H9 (cell line): ENCODE measurements at regions not wholly inside any gene's neighbourhood (a gene's known extent, or its start where the extent isn't known, plus 50 kb on each side); places are given as distances from the start of the nearest gene placed in this dataset.

Experiments used
- DNase-seq: peaks from one replicate; pipeline ENCODE4 v3.0.0-alpha.2; 2017
- H2AFZ ChIP-seq: one replicate; pipeline ENCODE4 v1.6.1; 2013; ENCODE audit warnings: mild to moderate bottlenecking, low read length, control low read depth, moderate library complexity
- H2AK5ac ChIP-seq: 2 replicates; pipeline ENCODE4 v1.6.1; 2013; ENCODE audit warnings: low read length, control low read depth, mixed read lengths; ENCODE audit not compliant: insufficient read length
- H2BK120ac ChIP-seq: one replicate; pipeline ENCODE4 v1.6.1; 2013; ENCODE audit warnings: low read depth, mild to moderate bottlenecking, low read length, control low read depth, inconsistent platforms; ENCODE audit not compliant: poor library complexity, severe bottlenecking
- H2BK12ac ChIP-seq: 2 replicates; pipeline ENCODE4 v1.6.1; 2013; ENCODE audit warnings: low read length, control low read depth, mixed read lengths, low read depth; ENCODE audit not compliant: insufficient read length
- H2BK15ac ChIP-seq: 2 replicates; pipeline ENCODE4 v1.6.1; 2013; ENCODE audit warnings: low read depth, low read length, control low read depth
- H2BK20ac ChIP-seq: one replicate; pipeline ENCODE4 v1.6.1; 2013; ENCODE audit warnings: low read depth, mild to moderate bottlenecking, low read length, control low read depth, inconsistent platforms; ENCODE audit not compliant: poor library complexity, severe bottlenecking
- H2BK5ac ChIP-seq: 2 replicates; pipeline ENCODE4 v1.6.1; 2013; ENCODE audit warnings: low read length, control low read depth, mixed read lengths; ENCODE audit not compliant: insufficient read length
- H3K14ac ChIP-seq: 2 replicates; pipeline ENCODE4 v1.6.1; 2013; ENCODE audit warnings: low read length, control low read depth; ENCODE audit not compliant: insufficient read depth
- H3K18ac ChIP-seq: 2 replicates; pipeline ENCODE4 v1.6.1; 2013; ENCODE audit warnings: low read depth, mild to moderate bottlenecking, mixed read lengths, low read length, control low read depth; ENCODE audit not compliant: insufficient read length
- H3K23ac ChIP-seq: 2 replicates; pipeline ENCODE4 v1.6.1; 2013; ENCODE audit warnings: low read length, control low read depth, mixed read lengths, low read depth; ENCODE audit not compliant: insufficient read length
- H3K23me2 ChIP-seq: 2 replicates; pipeline ENCODE4 v1.6.1; 2013; ENCODE audit warnings: low read depth, mild to moderate bottlenecking, mixed read lengths, low read length, control low read depth; ENCODE audit not compliant: insufficient read length, poor library complexity, severe bottlenecking
- H3K27ac ChIP-seq: 2 replicates; pipeline ENCODE4 v1.5.1; 2013; ENCODE audit warnings: low read length, control low read depth, mixed read lengths, low read depth; ENCODE audit not compliant: insufficient read length
- H3K27me3 ChIP-seq: 2 replicates; pipeline ENCODE4 v1.6.1; 2013; ENCODE audit warnings: low read length, control low read depth, inconsistent platforms; ENCODE audit not compliant: insufficient read depth
- H3K4ac ChIP-seq: 2 replicates; pipeline ENCODE4 v1.6.1; 2013; ENCODE audit warnings: low read depth, mild to moderate bottlenecking, control low read depth, inconsistent platforms, low read length, moderate library complexity
- H3K4me1 ChIP-seq: 2 replicates; pipeline ENCODE4 v1.6.1; 2013; ENCODE audit warnings: low read length, control low read depth, inconsistent platforms; ENCODE audit not compliant: insufficient read depth
- H3K4me2 ChIP-seq: 2 replicates; pipeline ENCODE4 v1.6.1; 2013; ENCODE audit warnings: low read length, control low read depth, mixed read lengths; ENCODE audit not compliant: insufficient read length, insufficient read depth
- H3K56ac ChIP-seq: 2 replicates; pipeline ENCODE4 v1.6.1; 2013; ENCODE audit warnings: low read depth, mild to moderate bottlenecking, mixed read lengths, low read length, control low read depth; ENCODE audit not compliant: insufficient read length
- H3K79me1 ChIP-seq: 2 replicates; pipeline ENCODE4 v1.6.1; 2013; ENCODE audit warnings: low read depth, mild to moderate bottlenecking, moderate library complexity, low read length, control low read depth, inconsistent platforms; ENCODE audit not compliant: insufficient read depth, poor library complexity, severe bottlenecking
- H3K79me2 ChIP-seq: 2 replicates; pipeline ENCODE4 v1.6.1; 2013; ENCODE audit warnings: low read length, control low read depth, inconsistent platforms; ENCODE audit not compliant: insufficient read depth
- H3K9ac ChIP-seq: 2 replicates; pipeline ENCODE4 v1.6.1; 2013; ENCODE audit warnings: low read length, control low read depth, mixed read lengths; ENCODE audit not compliant: insufficient read length; ENCODE audit errors: extremely low read depth
- H3K9me3 ChIP-seq: one replicate; pipeline ENCODE4 v1.6.1; 2013; ENCODE audit warnings: low read depth, low read length, inconsistent platforms; ENCODE audit not compliant: control insufficient read depth
- H3T11ph ChIP-seq: one replicate; pipeline ENCODE4 v1.6.1; 2013; ENCODE audit warnings: mild to moderate bottlenecking, low read length, control low read depth, inconsistent platforms
- H4K20me1 ChIP-seq: one replicate; pipeline ENCODE4 v1.6.1; 2013; ENCODE audit not compliant: control insufficient read depth, insufficient read length, insufficient read depth
- H4K5ac ChIP-seq: 2 replicates; pipeline ENCODE4 v1.6.1; 2013; ENCODE audit warnings: low read depth, mild to moderate bottlenecking, mixed read lengths, low read length, control low read depth; ENCODE audit not compliant: insufficient read length
- H4K8ac ChIP-seq: replicated peaks from 2 replicates; pipeline ENCODE4 v1.6.1; 2013; ENCODE audit warnings: low read length, control low read depth, mixed read lengths, low read depth; ENCODE audit not compliant: insufficient read length
- H4K91ac ChIP-seq: 2 replicates; pipeline ENCODE4 v1.6.1; 2013; ENCODE audit warnings: low read depth, mild to moderate bottlenecking, moderate library complexity, mixed read lengths, low read length, control low read depth; ENCODE audit not compliant: insufficient read length
- H3K27ac Mint-ChIP-seq, 3 experiments: 2 replicates in 2 of 3; 3 replicates in 1 of 3; pipeline ENCODE4 v1.8.0; 2020 to 2021; ENCODE audit warnings: mixed read lengths in 3 of 3, mild to moderate bottlenecking in 1 of 3, moderate library complexity in 1 of 3
- H3K27me3 Mint-ChIP-seq: 2 replicates; pipeline ENCODE4 v1.8.0; 2021; ENCODE audit warnings: low read depth, mild to moderate bottlenecking, moderate library complexity, mixed read lengths
- H3K36me3 Mint-ChIP-seq, 3 experiments: 2 replicates in 2 of 3; 3 replicates in 1 of 3; pipeline ENCODE4 v1.8.0; 2020 to 2021; ENCODE audit warnings: low read depth in 3 of 3, mixed read lengths in 3 of 3; ENCODE audit not compliant: insufficient read depth in 1 of 3
- H3K4me1 Mint-ChIP-seq, 2 experiments: 2 replicates each; pipeline ENCODE4 v1.8.0; 2020; ENCODE audit warnings: mixed read lengths in 2 of 2
- H3K4me3 Mint-ChIP-seq, 2 experiments: 2 replicates in 1 of 2; 3 replicates in 1 of 2; pipeline ENCODE4 v1.8.0; 2020 to 2021; ENCODE audit warnings: mild to moderate bottlenecking in 2 of 2, mixed read lengths in 2 of 2, moderate library complexity in 1 of 2
- H3K9me3 Mint-ChIP-seq, 2 experiments: 2 replicates in 1 of 2; 3 replicates in 1 of 2; pipeline ENCODE4 v1.8.0; 2020; ENCODE audit warnings: mild to moderate bottlenecking in 2 of 2, mixed read lengths in 2 of 2, moderate library complexity in 1 of 2
- WGBS: extraction: QIAGEN DNeasy Blood & Tissue Kit; methylation state at CpG from one replicate; pipeline ENCODE4 v1.1.7; 2013; ENCODE audit warnings: missing lambda C conversion rate, low lambda C conversion rate, mixed read lengths; ENCODE audit not compliant: insufficient read length; ENCODE audit errors: extremely low coverage; 5-methylcytosine and 5-hydroxymethylcytosine counted together
- TF ChIP-seq, protein P1 (sequence below): fragments of 200-600 bp; sonication (generic); conservative IDR thresholded peaks from 3 replicates; pipeline ENCODE4 v1.8.0; 2021; ENCODE audit warnings: antibody characterized with exemption, mild to moderate bottlenecking

- H3K9me3 ChIP-seq, result no peaks in the 10 kb centered on the region
- H2AFZ ChIP-seq, result no peak overlapping the region
- Mint-ChIP-seq H3K4me1 (peaks cover 14 to 17% of the 10 kb centered on the region in 2 experiments), H3K27me3 (no peaks in the 10 kb centered on the region; the same call in 1 of the 2 replicates), H3K36me3 (no peaks in the 10 kb centered on the region), H3K4me3 (no peak overlapping the region), H3K9me3 (no peaks in the 10 kb centered on the region; a peak in 1 of 5 replicates), H3K27ac (no peak overlapping the region)
- H2BK120ac ChIP-seq, result no peak overlapping the region
- no peaks in the 10 kb centered on the region for H3K79me1 ChIP-seq
- no peak overlapping the region for H3K27ac ChIP-seq
- H3K4me2 ChIP-seq, result no peak overlapping the region
- H3T11ph ChIP-seq, result no peak overlapping the region
- H3K4me1 ChIP-seq, result peaks cover 4% of the 10 kb centered on the region; the same call in 1 of the 2 replicates
- H3K23ac ChIP-seq, result no peak overlapping the region
- no peaks in the 10 kb centered on the region for H3K23me2 ChIP-seq
- H3K9ac ChIP-seq, result no peak overlapping the region
- WGBS, result no CpG with 5 or more reads among the region's 4 CpGs
- no peak overlapping the region for H2BK15ac ChIP-seq
- no peak overlapping the region for H3K4ac ChIP-seq
- no peaks in the 10 kb centered on the region for H4K20me1 ChIP-seq
- TF ChIP-seq, protein P1, sequence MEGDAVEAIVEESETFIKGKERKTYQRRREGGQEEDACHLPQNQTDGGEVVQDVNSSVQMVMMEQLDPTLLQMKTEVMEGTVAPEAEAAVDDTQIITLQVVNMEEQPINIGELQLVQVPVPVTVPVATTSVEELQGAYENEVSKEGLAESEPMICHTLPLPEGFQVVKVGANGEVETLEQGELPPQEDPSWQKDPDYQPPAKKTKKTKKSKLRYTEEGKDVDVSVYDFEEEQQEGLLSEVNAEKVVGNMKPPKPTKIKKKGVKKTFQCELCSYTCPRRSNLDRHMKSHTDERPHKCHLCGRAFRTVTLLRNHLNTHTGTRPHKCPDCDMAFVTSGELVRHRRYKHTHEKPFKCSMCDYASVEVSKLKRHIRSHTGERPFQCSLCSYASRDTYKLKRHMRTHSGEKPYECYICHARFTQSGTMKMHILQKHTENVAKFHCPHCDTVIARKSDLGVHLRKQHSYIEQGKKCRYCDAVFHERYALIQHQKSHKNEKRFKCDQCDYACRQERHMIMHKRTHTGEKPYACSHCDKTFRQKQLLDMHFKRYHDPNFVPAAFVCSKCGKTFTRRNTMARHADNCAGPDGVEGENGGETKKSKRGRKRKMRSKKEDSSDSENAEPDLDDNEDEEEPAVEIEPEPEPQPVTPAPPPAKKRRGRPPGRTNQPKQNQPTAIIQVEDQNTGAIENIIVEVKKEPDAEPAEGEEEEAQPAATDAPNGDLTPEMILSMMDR, result no peak
- no peak overlapping the region for H2BK12ac ChIP-seq
- no peak overlapping the region for H2AK5ac ChIP-seq
- H4K91ac ChIP-seq, result no peak overlapping the region
- no peak overlapping the region for H4K8ac ChIP-seq
- DNase-seq, result peak; percentile 8
- H2BK20ac ChIP-seq, result no peak overlapping the region
- H3K14ac ChIP-seq, result no peak overlapping the region
- H3K79me2 ChIP-seq, result no peaks in the 10 kb centered on the region
- no peak overlapping the region for H3K56ac ChIP-seq
- H4K5ac ChIP-seq, result no peak overlapping the region
- H3K18ac ChIP-seq, result no peak overlapping the region
- no peaks in the 10 kb centered on the region for H3K27me3 ChIP-seq
- H2BK5ac ChIP-seq, result no peak overlapping the region
Measured at GRCh38 chr1:29956349-29957030, 720.2 kb downstream of the PTPRU start.
